BE2C (cell line): ENCODE measurements at regions not wholly inside any gene's neighbourhood (a gene's known extent, or its start where the extent isn't known, plus 50 kb on each side); places are given as distances from the start of the nearest gene placed in this dataset.
"Not testable (repeated sequence)": the region's sequence is repeated elsewhere in the genome, so short reads cannot be mapped to it uniquely, and the experiment has no call there.

Experiments
- DNase-seq: peaks from one replicate; pipeline ENCODE4 v3.0.0-alpha.2; 2020
- H3K27me3 ChIP-seq: fragments of 250-450 bp; sonication (Bioruptor Pico); 2 replicates; pipeline ENCODE4 v1.5.1; 2020; ENCODE audit warnings: mild to moderate bottlenecking
- H3K36me3 ChIP-seq: fragments of 250-450 bp; sonication (Bioruptor Pico); 2 replicates; pipeline ENCODE4 v1.5.1; 2020; ENCODE audit warnings: mild to moderate bottlenecking
- H3K4me1 ChIP-seq: fragments of 250-450 bp; sonication (Bioruptor Pico); 2 replicates; pipeline ENCODE4 v1.5.1; 2020
- H3K4me3 ChIP-seq: 2 replicates; pipeline ENCODE4 v1.5.1; 2011; ENCODE audit warnings: low read depth, low read length
- H3K9me3 ChIP-seq: fragments of 250-450 bp; sonication (Bioruptor Pico); 2 replicates; pipeline ENCODE4 v1.5.1; 2020
- CTCF ChIP-seq: IDR thresholded peaks from 2 replicates; pipeline ENCODE4 v1.5.1; 2012; ENCODE audit warnings: mild to moderate bottlenecking, low read depth, low read length

DNA sequence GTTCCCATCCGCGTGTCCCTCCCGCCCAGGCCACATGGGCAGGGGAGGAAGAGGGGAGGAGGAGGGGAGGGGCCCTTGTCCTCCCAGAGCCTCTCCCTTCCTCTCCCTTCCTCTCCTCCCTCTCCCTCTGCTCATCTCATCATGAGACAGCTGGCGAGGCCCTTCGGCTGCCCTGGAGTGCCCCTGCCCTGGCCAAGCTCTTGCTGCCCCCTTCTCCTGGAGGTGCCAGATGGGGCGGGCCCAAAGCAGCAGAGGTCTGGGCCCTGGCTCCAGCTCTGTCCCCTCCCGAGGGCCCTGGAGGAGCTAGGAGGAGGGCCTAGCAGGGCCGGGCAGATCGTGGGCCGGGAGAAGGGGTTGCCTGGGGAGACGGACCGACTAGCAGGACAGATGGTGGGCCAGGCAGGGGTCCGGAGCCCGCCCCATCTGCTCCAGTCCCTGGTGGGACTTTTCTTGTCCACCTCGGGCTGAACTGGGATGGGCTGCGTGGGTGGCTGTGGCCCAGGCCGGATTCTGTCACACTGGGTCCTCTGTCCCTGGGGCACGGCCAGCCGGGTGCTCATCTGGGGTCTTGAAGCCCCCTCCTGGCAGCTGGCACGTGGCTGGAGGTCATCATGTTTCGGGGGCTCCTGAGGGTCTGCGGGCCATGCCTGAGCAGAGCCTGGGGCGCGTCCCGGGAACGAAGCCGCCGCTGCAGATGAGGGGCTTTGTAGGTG is 183.4 kb downstream of the GOLGA6L6 start:
- H3K36me3 ChIP-seq = no peaks in the 10 kb centered on the region
- no peaks in the 10 kb centered on the region for H3K9me3 ChIP-seq

GRCh38 chr15:20357481-20358065 is 184.0 kb downstream of the GOLGA6L6 start:
- Histone ChIP-seq H3K9me3 (no peaks in the 10 kb centered on the region), H3K36me3 (no peaks in the 10 kb centered on the region), H3K27me3 (no peaks in the 10 kb centered on the region), H3K4me3 (no peak overlapping the region), H3K4me1 (no peaks in the 10 kb centered on the region)
- no peak for DNase-seq
- TF ChIP-seq CTCF = no peak

More for the DNA sequence above, 183.4 kb downstream of the GOLGA6L6 start:
- H3K27me3 ChIP-seq = no peaks in the 10 kb centered on the region
- no peak for DNase-seq
- no peak for TF ChIP-seq CTCF
- no peaks in the 10 kb centered on the region for H3K4me1 ChIP-seq
- H3K4me3 ChIP-seq = no peak overlapping the region

DNA sequence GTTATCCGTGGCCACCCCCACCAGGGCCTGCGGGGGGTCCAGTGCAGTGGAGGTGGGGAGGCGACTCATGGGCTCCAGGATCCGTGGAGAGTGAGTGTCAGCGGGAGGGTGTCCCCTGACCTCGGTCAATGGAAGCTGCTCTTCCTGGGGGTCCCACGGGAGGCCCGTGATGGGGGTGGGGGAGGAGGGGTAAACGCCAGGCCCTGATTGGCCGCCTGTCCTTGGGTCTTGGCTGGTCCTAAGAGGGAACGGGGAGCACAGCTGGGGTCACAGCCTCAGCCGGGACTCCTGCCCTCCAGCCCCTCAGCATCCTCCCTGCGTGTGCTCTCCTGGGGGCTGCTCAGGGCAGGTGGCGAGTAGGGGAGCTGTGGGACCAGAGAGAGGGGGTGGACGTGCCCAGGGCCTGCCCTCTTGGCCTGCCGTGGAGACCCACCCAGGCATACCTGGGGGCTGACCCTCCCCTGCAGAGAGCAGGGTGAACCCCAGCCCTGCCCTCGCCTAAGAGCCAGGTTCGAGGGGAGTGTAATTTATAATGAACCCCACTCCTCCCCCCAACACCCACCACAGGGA is 184.6 kb downstream of the GOLGA6L6 start:
- Histone ChIP-seq H3K36me3 (no peaks in the 10 kb centered on the region), H3K9me3 (no peaks in the 10 kb centered on the region), H3K27me3 (no peaks in the 10 kb centered on the region), H3K4me1 (no peaks in the 10 kb centered on the region), H3K4me3 (no peak overlapping the region)
- no peak for DNase-seq
- no peak for TF ChIP-seq CTCF

DNA sequence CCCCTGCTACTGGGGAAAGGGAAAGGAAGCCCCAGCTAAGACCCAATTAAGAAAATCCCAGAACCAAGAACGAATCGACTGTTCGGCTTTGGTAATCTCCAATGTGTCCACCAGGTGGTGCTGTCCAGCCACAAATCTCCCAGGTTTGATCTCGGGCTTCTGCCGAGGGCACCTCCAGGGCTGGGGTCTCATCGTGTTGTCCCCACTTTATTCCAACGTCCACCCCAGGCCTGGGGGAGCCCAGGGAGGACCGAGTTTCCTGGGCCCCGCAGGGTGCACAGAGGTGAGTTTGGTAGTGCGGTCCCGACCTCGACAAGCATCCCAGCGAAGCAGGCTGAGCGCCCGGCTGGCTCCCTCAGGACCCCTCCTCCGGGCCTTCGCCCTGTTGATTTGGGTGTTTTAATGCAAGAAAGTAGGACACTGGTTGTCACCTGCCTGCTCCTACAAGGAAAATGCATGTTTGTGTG is 185.1 kb downstream of the GOLGA6L6 start:
- peak; percentile 68 for TF ChIP-seq CTCF

GRCh38 chr15:20355256-20355868 is 186.2 kb downstream of the GOLGA6L6 start:
- no peak for TF ChIP-seq CTCF
- no peak for DNase-seq
- no peaks in the 10 kb centered on the region for H3K36me3 ChIP-seq
- no peak overlapping the region for H3K4me3 ChIP-seq
- H3K9me3 ChIP-seq = no peaks in the 10 kb centered on the region
- no peaks in the 10 kb centered on the region for H3K27me3 ChIP-seq
- no peaks in the 10 kb centered on the region for H3K4me1 ChIP-seq

More for the DNA sequence above, 185.1 kb downstream of the GOLGA6L6 start:
- Histone ChIP-seq H3K9me3 (no peaks in the 10 kb centered on the region), H3K36me3 (no peaks in the 10 kb centered on the region), H3K27me3 (no peaks in the 10 kb centered on the region), H3K4me3 (no peak overlapping the region), H3K4me1 (no peaks in the 10 kb centered on the region)
- DNase-seq = no peak

- H3K4me1 ChIP-seq, H3K36me3 ChIP-seq, DNase-seq, H3K9me3 ChIP-seq, H3K27me3 ChIP-seq, H3K4me3 ChIP-seq: not testable (repeated sequence)
Measured at GRCh38 chr15:20354884-20355223, 186.7 kb downstream of the GOLGA6L6 start.
